Epithelial cell of proximal tubule (primary cell): ENCODE measurements at regions not wholly inside any gene's neighbourhood (a gene's known extent, or its start where the extent isn't known, plus 50 kb on each side); places are given as distances from the start of the nearest gene placed in this dataset.

ENCODE experiments used
- DNase-seq: peaks from one replicate; pipeline ENCODE4 v3.0.0-alpha.2; 2011; ENCODE audit warnings: low read depth
- H3K4me3 ChIP-seq: 2 replicates; pipeline ENCODE4 v1.5.1; 2011; ENCODE audit warnings: low read depth, mild to moderate bottlenecking, low read length
- TF ChIP-seq, protein P1 (sequence below): conservative IDR thresholded peaks from 2 replicates; pipeline ENCODE4 v1.5.1; 2012; ENCODE audit warnings: low read depth, mild to moderate bottlenecking, low read length

DNA sequence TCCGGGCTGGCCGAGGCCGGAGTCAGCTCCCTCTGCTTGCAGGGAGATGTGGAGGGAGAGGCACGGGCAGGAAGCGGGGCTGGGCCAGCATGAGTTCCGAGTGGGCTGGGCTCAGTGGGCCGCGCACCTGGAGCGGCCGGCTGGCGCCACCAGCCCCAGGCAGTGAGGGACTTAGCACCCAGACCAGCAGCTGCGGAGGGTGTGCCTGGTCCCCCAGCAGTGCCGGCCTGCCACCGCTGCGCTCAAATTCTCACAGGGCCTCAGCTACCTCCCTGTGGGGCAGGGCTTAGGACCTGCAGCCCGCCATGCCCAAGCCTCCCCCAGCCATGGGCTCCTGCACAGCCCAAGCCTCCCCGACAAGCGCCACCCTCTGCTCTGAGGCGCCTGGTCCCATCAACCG, 700.3 kb downstream of the DNAH5 start:
- H3K4me3 ChIP-seq, result no peak overlapping the region
- DNase-seq, result no peak
- TF ChIP-seq, protein P1, sequence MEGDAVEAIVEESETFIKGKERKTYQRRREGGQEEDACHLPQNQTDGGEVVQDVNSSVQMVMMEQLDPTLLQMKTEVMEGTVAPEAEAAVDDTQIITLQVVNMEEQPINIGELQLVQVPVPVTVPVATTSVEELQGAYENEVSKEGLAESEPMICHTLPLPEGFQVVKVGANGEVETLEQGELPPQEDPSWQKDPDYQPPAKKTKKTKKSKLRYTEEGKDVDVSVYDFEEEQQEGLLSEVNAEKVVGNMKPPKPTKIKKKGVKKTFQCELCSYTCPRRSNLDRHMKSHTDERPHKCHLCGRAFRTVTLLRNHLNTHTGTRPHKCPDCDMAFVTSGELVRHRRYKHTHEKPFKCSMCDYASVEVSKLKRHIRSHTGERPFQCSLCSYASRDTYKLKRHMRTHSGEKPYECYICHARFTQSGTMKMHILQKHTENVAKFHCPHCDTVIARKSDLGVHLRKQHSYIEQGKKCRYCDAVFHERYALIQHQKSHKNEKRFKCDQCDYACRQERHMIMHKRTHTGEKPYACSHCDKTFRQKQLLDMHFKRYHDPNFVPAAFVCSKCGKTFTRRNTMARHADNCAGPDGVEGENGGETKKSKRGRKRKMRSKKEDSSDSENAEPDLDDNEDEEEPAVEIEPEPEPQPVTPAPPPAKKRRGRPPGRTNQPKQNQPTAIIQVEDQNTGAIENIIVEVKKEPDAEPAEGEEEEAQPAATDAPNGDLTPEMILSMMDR, result no peak

DNA sequence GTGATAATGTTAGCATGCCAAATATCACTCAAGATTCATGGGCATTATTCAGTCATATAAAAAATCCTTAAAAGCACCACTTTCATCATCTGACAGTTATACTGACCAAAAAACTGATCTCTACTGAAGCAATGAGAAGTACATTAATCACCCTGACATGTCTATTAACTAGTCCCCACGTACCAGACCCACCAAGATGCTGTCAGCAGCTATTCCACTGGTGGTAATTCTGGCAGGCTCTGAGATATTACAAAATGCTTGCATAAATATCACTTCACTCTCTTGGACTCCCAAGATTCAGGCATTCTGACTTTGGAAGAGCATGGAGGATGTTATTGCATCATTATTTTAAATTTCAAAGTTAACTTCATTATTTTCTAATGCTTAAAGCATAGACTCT, 717.0 kb downstream of the DNAH5 start:
- TF ChIP-seq, protein P1, result no peak
- no peak for DNase-seq
- no peak overlapping the region for H3K4me3 ChIP-seq

DNA sequence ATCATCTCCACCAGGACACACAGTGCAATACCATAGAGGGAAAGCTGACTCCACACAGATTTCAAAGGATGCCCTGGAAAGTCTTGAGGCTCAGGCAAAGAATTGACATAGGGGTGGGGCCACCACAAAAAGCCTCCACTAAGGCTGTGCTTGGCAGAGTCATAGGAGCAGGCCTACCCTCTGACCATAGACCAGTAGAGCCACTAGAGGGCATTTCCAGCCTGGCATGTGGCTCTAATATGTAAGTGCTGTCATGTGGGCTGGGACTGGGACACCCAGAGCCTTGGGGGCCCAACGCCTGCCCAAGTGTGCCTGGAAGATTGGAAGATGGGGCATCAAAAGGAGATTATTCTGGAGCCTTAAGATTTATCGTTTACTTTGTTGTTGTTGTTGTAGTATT, 726.0 kb downstream of the DNAH5 start:
- TF ChIP-seq, protein P1, result peak; percentile 61
- no peak for DNase-seq
- H3K4me3 ChIP-seq, result no peak overlapping the region

DNA sequence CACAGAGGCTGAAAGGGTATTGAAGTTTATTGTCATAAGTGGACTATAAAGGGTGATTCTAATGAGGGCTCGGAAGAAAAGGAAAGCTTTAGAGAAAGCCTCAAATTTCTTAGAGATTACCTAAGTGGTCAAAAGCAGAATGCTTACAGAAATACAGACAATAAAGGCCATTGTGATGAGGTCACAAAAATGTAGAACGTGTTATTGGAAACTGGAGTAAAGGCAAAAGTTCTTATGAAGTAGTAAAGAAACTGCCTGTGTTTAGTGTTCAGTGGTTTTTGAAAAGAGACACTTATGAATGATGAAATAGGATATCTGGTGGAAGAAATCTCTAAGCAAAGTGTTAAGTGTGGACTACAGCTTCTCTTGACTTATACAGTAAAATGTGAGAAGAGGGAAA, 726.9 kb downstream of the DNAH5 start:
- no peak overlapping the region for H3K4me3 ChIP-seq
- DNase-seq, result no peak
- TF ChIP-seq, protein P1, result no peak

DNA sequence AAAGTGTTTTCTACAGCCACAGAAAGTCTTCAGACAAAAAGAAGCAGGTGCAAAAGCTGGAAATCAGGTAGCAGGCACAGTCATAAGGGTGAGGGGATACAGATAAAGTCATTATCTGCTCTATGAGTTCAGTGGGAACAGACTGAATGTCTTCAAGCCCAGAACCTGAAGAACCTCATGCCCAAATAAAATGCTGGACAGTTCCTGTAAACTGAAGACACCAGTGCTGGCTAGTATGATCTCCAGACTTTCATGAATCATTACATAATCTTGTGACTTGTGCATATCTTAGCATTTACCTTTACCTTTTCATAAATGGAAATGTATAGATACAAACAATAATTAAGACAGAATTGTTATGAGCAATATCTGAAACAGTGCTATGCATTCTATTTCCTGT, 728.7 kb downstream of the DNAH5 start:
- no peak for DNase-seq
- TF ChIP-seq, protein P1, result no peak
- H3K4me3 ChIP-seq, result no peak overlapping the region

DNA sequence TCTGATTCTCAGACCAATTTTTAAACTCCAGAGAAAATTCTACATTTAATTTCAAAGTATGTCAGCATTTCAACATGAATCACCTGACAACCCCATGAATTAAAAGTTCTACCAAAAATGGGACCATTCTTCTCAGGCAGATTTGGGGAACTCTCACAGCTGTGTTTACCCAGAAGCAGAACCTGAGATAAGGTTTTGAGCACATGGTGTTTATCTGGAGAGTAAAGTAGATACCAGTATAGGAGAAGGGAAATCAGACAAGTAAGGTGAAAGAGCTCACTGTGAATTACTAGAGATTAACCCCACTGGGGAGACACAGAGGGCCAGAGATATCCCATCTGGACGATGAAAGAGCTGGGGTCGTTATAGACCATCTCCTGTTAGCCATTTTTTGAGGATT, 729.1 kb downstream of the DNAH5 start:
- no peak overlapping the region for H3K4me3 ChIP-seq
- TF ChIP-seq, protein P1, result no peak
- no peak for DNase-seq

DNA sequence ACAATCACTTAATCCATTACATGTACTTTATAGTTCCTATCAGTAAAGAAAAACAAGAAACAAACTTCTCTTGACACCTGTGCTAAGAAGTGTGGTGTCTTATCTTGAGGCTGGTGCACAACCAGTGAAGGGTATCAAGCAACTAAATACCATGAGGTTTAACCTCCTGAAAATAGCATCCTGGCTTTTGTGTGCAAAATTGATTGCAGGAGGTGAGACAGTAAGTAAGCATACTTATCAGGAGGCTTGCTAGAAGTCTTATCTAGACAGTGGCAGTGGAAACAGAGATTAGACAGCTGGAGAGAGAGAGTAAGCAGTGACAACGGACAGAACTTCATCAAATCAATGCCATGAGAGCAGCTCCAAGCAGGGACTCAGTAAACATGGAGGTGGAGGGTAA, 730.3 kb downstream of the DNAH5 start:
- no peak for DNase-seq
- no peak overlapping the region for H3K4me3 ChIP-seq
- TF ChIP-seq, protein P1, result no peak
